ENCODE measurements at regions not wholly inside any gene's neighbourhood (a gene's known extent, or its start where the extent isn't known, plus 50 kb on each side); places are given as distances from the start of the nearest gene placed in this dataset.

GRCh38 chr7:122198581-122198980 lies 54.5 kb upstream of the AASS start:
- TF ChIP-seq, protein P1, sequence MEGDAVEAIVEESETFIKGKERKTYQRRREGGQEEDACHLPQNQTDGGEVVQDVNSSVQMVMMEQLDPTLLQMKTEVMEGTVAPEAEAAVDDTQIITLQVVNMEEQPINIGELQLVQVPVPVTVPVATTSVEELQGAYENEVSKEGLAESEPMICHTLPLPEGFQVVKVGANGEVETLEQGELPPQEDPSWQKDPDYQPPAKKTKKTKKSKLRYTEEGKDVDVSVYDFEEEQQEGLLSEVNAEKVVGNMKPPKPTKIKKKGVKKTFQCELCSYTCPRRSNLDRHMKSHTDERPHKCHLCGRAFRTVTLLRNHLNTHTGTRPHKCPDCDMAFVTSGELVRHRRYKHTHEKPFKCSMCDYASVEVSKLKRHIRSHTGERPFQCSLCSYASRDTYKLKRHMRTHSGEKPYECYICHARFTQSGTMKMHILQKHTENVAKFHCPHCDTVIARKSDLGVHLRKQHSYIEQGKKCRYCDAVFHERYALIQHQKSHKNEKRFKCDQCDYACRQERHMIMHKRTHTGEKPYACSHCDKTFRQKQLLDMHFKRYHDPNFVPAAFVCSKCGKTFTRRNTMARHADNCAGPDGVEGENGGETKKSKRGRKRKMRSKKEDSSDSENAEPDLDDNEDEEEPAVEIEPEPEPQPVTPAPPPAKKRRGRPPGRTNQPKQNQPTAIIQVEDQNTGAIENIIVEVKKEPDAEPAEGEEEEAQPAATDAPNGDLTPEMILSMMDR (IDR thresholded peaks at IDR 0.05) = no peak
- TF ChIP-seq POLR2A (IDR thresholded peaks at IDR 0.05) = no peak

Data from right lobe of liver (tissue), 4 donors.